HG02642 (cell line): ENCODE measurements at regions not wholly inside any gene's neighbourhood (a gene's known extent, or its start where the extent isn't known, plus 50 kb on each side); places are given as distances from the start of the nearest gene placed in this dataset.

Experiments used
- ATAC-seq: cut with Tn5 transposase; IDR thresholded peaks from one replicate; pipeline ENCODE4 v1.9.1; 2021; ENCODE audit warnings: mild to moderate bottlenecking; ENCODE audit not compliant: unreplicated experiment, poor library complexity

DNA sequence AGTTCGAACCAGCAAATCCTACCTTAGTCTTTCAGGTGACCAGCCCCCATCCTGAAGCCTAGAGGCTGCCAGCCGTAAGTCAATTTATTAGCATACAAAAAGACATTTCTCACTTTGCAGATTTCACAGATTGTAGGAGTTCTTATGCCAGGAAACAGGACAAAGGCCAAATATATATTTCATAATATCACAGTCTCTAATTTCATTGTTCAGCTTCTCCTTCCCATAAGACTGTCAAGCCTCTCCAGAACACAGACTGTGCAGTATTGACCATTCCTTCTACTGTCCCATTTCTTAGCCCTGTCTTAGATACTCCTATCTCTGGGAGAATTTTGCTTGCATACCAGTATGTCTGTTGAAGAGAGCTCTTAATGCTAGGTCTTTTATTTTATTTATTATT is 89.2 kb upstream of the RESF1 start:
- ATAC-seq = no peak

DNA sequence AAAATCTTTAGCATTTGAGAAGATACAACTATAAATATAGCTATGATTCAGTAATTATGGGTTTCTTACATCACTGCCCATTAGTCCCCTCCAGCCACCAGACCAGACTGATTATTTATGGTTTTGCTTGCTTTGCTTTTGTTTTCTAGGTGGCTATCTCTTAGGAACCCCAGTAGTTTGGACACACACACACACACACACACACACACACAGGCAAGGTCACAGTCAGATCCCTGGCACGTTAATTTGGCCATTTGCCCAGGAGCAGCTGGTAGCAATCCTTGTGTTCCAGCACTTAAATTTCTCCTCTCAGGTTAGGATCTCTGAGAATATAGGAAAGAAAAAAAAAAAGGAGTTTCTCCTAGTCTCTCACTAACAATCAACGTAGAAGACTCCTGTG is 90.2 kb upstream of the RESF1 start:
- ATAC-seq = no peak

DNA sequence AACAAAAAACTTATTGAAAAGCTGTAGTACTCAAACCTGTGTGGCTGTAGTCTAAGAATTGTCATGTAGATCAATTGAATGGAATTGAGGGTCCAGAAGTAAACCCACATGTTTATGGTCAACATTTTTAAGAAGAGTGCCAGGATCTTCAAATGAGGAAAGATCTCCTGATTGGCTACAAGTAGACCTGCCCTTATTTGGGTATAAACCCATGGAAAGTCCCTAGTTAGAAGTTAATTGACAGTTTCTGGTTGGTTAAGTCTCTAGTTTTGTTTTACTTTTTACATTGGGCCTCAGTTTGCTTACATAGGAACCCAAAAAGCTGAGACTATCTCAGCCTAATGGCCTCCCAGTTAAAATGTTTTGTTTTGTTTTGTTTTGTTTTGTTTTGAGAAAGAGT is 91.9 kb upstream of the RESF1 start:
- ATAC-seq = no peak

DNA sequence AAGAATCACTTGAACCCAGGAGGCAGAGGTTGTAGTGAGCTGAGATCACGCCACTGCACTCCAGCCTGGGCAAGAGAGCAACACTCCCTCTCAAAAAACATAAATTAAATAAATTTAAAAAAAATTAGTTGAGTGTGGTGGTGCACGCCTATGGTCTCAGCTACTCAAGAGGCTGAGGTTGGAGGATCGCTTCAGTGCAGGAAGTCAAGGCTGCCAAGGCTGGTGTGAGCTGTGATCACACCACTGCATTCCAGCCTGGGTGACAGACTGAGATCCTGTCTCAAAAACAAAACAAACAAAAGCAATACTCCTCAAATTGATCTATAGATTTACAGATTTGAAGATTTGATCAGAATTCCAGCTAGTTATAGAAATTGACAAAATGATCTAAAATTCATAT is 92.7 kb upstream of the RESF1 start:
- no peak for ATAC-seq

DNA sequence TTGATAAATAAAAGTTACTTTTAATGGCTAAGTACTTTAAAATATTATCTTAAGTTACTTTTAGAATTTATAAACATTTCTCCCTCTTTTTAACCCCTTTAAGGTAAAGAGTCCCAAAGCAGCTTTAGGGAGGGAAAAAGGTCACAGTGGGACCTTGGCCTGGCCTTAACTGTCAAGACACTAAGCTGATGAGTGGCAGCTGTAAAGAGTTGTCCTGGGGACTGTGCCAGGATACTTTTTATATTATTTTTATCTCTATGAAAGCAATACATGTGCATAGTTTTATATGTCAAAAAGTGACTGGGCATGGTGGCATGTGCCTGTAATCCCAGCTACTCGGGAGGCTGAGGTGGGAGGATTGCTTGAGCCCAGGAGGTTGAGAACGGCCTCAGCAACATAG is 94.2 kb upstream of the RESF1 start:
- no peak for ATAC-seq

DNA sequence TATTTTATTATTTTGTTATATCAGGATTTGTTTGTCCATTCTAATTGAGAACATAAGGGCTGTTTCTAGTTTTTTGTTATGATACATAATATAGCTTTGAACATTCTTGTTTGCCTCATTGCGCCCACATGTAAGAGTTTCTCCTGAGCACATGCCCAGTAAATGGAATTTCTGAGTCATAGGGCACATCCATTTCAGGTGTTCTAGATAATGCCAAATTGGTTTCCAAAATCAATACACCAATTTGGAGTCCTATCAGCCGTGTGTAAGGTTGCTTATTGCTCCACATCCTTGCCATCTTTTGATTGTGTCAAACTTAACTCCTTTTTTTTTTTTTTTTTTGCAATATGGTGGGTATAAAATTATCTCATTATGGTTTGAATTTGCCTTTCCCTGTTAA is 97.9 kb upstream of the RESF1 start:
- no peak for ATAC-seq

DNA sequence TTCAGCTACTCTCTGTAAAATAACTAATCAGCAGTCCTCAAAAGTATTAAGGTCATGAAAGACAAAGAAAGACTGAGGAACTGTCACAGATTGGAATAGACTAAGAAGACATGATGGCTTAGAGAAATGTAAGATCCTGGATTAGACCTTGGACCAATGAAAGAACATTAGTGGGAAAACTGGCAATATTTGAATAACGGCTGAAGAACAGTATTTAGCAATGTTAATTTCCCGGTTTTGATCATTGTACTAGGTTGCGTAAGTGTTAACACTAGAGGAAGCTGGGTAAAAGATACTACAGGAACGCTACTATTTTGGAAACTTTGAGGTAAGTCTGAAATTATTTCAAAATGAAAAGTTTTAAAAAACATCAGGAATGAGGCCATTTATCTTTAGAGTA is 98.8 kb upstream of the RESF1 start:
- no peak for ATAC-seq

DNA sequence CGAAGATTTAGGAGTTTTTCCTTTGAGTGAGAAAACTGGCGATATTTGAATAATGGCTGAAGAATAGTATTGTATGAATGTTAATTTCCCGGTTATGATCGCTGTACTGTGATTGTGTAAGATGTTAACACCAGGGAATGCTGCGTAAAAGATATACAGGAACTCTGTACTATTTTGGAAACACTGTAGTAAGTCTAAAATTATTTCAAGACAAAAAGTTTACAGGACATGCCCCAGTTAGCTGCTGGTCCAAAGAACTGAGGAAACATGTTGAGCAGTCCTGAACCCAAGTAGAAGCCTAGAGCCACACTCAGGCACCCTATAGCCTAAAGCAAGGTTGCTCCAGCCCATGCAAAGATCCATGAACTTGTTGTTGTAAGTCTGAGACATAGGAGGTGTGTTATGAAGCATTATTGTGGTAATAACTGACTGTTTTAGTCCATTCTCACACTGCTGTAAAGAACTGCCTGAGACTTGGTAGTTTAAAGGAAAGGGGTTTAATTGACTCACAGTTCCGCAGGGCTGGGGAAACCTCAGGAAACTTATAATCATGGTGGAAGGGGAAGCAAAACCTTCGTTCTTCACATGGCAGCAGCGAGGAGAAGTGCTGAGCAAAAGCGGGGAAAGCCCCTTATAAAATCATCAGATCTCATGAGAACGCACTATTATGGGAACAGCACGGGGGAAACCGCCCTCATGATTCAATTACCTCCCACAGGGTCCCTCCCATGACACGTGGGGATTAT is 99.8 kb upstream of the RESF1 start:
- no peak for ATAC-seq

DNA sequence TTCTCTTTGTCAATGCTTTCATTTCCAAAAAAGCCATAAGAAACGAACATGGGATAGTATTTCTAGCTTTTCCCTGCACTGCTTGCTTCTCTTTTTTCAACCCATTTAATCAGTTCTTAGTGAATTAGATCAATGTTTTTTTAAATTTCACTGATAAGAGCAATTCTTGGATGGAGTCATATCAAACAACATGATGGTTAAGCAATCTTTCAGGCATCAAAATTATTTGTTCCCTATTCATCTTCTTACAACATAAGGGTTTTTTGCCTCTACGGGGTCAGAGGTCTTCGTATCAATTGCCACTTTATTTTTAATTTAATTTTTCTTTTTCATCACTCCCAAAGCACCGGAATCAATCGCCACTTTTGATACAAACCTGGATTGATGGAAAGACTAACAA is 103.8 kb upstream of the RESF1 start:
- ATAC-seq = no peak

DNA sequence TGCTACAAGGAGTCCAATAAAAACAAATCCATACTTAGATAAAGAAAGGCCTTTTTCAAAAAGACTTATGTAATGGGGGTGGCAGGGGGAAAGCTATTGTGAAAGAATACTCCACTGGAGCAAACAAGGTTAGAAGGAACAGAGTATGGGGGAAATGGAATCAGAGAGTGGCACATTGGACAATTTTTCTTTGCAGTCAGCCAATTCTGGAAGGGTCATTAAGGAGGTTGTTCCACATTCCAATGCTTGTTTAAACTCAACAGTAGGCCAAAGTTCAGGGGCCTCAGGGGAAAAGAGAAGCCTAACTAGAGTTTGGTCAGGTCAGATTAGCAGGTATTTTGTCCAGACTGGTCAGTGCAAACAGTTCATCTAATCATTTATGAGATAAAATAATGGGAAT is 105.2 kb upstream of the RESF1 start:
- ATAC-seq = no peak

DNA sequence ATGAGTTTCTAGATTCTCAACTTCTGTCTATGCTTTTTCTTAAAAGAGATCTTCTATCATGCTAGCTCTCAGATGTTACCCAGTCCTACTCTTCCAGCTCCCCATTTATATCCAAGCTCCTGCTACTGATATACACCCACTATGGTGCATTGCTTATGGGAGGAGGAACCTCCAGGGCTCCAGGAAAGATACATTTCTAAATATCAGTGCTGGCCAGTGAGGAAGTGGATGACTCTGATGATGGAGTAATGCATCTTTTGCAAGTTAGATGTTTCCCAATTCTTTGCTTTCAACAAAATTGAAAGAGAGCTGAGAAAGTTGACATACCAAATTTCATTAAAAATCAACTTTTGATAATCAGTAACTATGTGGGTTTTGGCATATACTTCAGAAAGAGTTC is 105.7 kb upstream of the RESF1 start:
- ATAC-seq = no peak

DNA sequence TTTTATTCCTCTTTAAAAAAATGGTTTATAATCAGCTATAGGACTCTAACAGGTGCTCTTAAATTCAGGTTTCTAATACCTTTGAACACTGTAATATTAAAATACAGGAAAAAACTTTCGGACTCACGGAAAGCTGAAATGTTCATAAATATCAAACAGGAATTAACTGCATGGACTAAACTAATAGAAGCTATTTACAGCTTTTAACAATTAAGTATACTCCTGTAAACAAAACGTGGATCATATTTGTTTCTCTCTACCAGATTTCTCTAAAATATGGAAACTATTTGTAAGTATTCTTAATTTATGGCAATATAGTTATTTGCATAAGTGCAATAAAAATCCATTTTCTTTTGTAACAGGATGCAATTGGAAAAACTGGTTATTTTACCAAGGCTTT is 108.9 kb upstream of the RESF1 start:
- ATAC-seq = no peak

DNA sequence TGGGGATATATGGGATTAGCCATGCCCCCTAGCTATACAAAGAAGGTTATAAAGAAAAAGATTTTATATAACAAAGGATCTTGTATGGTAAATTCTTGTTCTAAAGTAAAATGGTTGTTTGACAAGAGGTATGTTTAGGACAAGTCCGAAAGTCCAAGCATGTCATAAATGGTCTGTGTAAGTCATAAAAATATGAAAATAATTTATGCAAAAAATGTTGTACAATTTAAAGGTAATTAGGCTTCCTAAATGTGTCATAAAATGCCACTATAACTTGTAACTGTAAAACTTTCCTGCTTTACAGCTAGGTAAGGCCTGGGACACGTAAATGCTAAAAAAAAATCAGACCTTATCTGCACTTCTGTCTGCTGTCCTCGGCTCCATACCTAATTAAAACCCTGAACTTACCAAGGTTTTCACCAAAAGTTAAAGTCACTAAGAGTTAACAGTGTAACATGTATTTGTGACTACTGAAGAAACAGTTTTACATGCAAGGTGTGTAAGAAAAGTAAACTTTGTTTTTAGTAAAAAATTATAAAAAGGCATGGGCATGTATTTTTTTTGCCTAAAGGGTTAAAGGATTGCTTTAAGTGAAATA is 110.0 kb upstream of the RESF1 start:
- no peak for ATAC-seq

DNA sequence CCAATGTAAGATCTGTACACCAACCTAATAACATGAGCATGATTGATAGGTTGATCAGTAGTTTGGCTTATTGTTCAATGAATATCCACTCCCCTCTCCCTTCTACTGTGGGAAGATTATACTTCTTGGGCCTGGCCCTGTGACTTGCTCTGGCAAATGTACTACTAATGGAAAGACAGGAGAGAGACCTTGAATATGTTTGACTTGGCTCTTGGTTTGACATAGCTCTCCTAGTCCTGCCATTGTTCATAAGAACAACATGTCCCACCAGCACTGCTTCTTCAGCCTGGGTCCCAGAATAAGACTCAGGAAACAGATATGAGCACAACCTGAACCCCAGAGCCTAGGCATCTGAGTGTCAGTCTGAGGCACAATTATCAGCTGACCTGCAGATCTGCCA is 112.8 kb upstream of the RESF1 start:
- ATAC-seq = no peak

DNA sequence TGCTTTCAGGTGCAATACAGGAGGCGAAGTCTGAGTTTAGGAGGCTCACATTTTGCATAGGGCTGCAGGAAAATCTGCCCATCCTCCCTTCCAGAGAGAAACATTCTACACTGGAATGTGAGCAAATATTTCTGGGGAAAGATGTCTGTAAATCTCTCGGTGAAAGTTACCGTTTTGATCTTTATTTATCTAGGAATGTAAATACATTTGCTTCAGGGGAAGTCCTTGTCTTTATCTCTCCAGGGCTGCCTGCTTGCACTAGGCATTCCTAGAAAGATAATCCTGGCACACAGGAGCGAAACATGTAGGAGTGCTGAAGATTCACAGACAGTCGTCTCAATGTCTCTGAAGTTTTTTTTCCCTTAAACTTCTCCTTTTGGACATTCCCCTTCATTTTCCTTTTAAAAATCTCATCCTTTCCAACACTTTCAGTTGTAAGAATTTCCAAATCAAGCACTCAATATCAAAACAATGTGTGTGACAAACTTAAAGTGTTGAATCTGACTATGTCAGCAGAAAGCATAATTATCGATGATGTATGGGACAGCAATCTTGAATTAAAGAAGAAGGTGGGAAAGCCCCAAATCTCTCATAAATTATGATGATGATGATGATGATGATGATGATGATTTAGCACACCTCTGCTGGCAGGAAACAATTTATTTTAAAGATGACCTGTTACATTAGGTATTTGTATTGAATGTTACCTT is 113.4 kb upstream of the RESF1 start:
- ATAC-seq = no peak

DNA sequence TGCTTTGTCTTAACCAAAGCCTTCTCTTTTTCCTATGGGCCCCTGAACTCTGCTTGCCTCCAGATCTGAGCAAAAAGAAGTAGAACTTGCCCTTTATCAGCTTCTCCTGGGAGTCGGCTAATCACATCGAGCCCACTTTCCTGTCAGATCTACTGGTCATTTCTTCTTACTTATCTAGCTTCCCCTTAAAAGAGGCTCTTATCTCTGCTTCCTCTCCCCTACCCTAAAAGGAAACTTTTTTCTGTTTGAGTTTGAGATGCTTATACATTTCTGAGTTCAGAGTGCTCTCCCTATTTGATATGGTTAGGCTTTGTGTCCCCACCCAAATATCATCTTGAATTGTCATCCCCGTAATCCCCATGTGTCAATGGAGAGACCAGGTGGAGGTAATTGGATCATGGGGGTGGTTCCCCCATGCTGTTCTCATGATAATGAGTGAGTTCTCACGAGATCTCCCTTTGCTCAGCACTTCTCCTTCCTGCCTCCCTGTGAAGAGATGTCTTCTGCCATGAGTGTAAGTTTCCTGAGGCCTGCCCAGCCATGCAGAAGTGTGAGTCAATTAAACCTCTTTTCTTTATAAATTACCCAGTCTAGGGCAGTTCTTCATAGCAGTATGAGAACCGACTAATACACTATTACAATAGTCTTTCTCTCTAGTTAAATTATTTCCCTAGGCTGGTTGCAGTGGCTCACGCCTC is 114.7 kb upstream of the AMN1 start:
- no peak for ATAC-seq

DNA sequence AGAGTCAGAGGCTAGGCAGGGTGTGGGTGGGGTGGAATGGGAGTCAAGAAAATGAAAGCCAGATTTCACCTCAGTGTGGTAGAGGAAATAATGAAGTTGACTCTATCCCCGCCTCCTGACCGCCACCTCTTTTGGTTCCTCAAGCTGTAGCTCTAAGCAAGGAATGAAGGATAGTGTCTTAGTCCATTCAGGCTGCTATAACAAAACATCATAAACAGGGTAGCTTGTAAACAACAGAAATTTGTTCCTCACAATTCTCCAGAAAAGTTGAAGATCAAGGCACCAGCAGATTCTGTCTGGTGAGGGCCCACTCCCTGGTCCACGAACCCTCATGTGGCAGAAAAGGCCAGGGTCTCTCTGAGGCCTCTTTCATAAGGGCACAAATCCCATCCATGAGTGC is 109.1 kb upstream of the AMN1 start:
- ATAC-seq = no peak

DNA sequence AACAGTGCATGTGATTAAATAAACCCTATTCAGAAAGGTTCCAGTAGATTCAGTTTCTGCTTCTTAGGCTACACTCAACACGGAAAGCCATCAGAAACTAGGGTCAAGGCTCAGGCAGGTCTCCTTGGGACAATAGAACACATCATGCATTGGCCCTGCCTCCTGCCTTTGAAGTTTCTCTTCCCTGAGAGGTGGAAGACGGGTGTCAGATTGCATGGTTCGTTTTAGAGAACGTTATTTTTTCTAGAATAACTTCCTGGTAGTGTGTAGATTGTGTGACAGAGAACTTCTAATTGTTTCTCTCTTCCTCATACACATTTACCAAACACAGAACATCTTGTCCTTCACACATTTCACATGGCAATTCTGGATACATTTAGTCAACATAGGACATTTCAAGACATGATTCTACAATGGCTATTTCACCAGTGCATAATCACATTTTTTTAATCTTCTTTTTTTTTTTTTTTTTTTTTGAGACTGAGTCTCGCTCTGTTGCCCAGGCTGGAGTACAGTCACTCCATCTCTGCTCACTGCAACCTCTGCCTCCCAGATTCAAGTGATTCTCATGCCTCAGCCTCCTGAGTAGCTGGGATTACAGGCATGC is 106.6 kb upstream of the AMN1 start:
- no peak for ATAC-seq

DNA sequence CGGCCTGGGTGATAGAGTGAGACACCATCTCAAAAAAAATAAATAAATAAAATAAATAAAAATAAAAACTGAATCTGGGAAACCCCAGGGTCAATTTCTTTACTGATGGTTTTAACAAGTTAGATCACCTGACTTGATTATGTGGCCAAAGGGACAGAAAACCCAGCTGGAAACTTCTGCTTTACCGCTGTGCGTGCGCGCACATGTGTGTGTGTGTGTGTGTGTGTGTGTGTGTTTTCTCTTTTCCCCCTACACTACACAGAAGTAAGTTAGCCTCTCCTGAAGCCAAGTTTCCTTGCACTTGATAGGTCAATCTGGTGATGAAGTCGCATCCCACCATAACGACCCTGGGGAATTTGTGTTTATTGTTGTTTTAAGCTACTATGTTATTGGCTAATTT is 105.3 kb upstream of the AMN1 start:
- no peak for ATAC-seq

DNA sequence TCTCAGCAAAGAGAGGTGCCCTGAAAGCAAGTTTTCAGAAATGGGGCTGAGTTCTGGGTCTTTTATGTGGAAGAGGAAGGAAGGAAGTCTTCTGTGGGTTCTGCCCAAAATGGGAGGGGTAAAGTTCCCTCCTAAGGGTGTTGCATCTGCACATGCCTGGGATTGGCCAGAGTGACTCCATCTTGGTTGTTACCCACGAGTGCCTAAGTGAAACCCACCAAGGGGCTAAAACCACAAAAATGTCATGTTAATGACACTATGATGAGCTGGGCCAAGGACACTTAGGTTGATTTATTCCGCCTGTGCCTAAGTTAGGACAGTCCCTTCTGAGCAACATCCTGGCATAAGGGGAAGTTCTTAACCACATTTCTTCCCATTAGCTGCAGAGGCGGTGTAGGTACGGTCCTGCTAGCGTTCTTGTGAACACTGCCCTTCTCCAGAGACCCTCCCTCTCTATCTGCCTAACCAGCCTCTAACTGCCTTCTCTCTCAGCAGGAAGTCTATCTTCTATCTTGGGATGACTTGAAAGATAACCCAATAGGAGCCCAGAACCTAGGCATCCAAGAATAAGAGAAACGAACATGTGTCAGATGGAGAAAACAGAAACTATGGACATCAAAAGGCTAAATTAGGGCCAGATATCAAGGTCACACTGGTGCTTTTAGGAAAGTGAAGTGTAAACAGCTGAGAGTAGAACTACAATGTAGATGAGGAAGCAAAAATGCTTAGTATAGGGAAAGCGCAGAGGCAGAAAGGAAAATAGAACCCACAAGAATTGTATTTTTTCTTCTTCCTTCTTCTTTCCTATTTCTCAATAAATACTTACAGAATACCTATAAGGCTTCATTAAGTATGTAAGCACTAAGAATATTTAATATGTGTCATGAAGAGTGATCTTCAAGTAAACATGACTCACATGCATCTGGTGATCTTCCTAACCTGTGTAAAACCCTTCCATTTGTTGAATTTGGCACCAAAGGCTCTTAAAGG is 104.2 kb upstream of the AMN1 start:
- ATAC-seq = peak; percentile 82
